ENCODE measurements at regions not wholly inside any gene's neighbourhood (a gene's known extent, or its start where the extent isn't known, plus 50 kb on each side); places are given as distances from the start of the nearest gene placed in this dataset.

- no peak overlapping the region for H3K4me2 ChIP-seq (ENCODE audit: insufficient read depth, low read length)
- H3K79me2 ChIP-seq (ENCODE audit: insufficient read depth, low read length): no peaks in the 10 kb centered on the region
- H4K20me1 ChIP-seq (ENCODE audit: insufficient read depth, low read length): no peaks in the 10 kb centered on the region
- no peaks in the 10 kb centered on the region for H3K9me3 ChIP-seq (ENCODE audit: low read depth, low read length)
- no peak for TF ChIP-seq CTCF (IDR thresholded peaks at IDR 0.05; ENCODE audit: extremely low read depth, low read depth, low read length)
- no peak overlapping the region for H3K27ac ChIP-seq (ENCODE audit: low read depth, low read length)
- peaks cover 2% of the 10 kb centered on the region for H3K4me1 ChIP-seq (ENCODE audit: insufficient read depth, low read length)
- no peaks in the 10 kb centered on the region for H3K36me3 ChIP-seq (ENCODE audit: insufficient read depth, low read length)
- H2AFZ ChIP-seq (ENCODE audit: low read length): no peak overlapping the region
- no peak overlapping the region for H3K4me3 ChIP-seq (ENCODE audit: insufficient read depth, low read length)
- no peaks in the 10 kb centered on the region for H3K27me3 ChIP-seq (ENCODE audit: insufficient read depth, low read length)
- no peak for DNase-seq (ENCODE audit: insufficient read length, low spot score, missing footprints)
These were observed 495.7 kb upstream of the TCF4 start for GRCh38 chr18:56083523-56084287.

GRCh38 chr18:56083097-56083521 lies 495.1 kb upstream of the TCF4 start:
- no peaks in the 10 kb centered on the region for H4K20me1 ChIP-seq (ENCODE audit: insufficient read depth, low read length)
- H2AFZ ChIP-seq (ENCODE audit: low read length): peak overlapping the region; percentile 48
- no peaks in the 10 kb centered on the region for H3K27me3 ChIP-seq (ENCODE audit: insufficient read depth, low read length)
- DNase-seq (ENCODE audit: insufficient read length, low spot score, missing footprints): no peak
- no peaks in the 10 kb centered on the region for H3K36me3 ChIP-seq (ENCODE audit: insufficient read depth, low read length)
- H3K4me1 ChIP-seq (ENCODE audit: insufficient read depth, low read length): peaks cover 2% of the 10 kb centered on the region
- no peak overlapping the region for H3K27ac ChIP-seq (ENCODE audit: low read depth, low read length)
- no peaks in the 10 kb centered on the region for H3K79me2 ChIP-seq (ENCODE audit: insufficient read depth, low read length)
- H3K9me3 ChIP-seq (ENCODE audit: low read depth, low read length): no peaks in the 10 kb centered on the region
- no peak overlapping the region for H3K4me3 ChIP-seq (ENCODE audit: insufficient read depth, low read length)
- TF ChIP-seq CTCF (IDR thresholded peaks at IDR 0.05; ENCODE audit: extremely low read depth, low read depth, low read length): no peak
- no peak overlapping the region for H3K4me2 ChIP-seq (ENCODE audit: insufficient read depth, low read length)

GRCh38 chr18:56076723-56077122 lies 488.7 kb upstream of the TCF4 start:
- H3K36me3 ChIP-seq (ENCODE audit: insufficient read depth, low read length): no peaks in the 10 kb centered on the region
- H3K9me3 ChIP-seq (ENCODE audit: low read depth, low read length): no peaks in the 10 kb centered on the region
- H2AFZ ChIP-seq (ENCODE audit: low read length): no peak overlapping the region
- H4K20me1 ChIP-seq (ENCODE audit: insufficient read depth, low read length): no peaks in the 10 kb centered on the region
- no peak overlapping the region for H3K4me3 ChIP-seq (ENCODE audit: insufficient read depth, low read length)
- no peaks in the 10 kb centered on the region for H3K4me1 ChIP-seq (ENCODE audit: insufficient read depth, low read length)
- no peak for DNase-seq (ENCODE audit: insufficient read length, low spot score, missing footprints)
- no peak overlapping the region for H3K4me2 ChIP-seq (ENCODE audit: insufficient read depth, low read length)
- no peaks in the 10 kb centered on the region for H3K27me3 ChIP-seq (ENCODE audit: insufficient read depth, low read length)
- no peak overlapping the region for H3K27ac ChIP-seq (ENCODE audit: low read depth, low read length)
- TF ChIP-seq CTCF (IDR thresholded peaks at IDR 0.05; ENCODE audit: extremely low read depth, low read depth, low read length): no peak
- H3K79me2 ChIP-seq (ENCODE audit: insufficient read depth, low read length): no peaks in the 10 kb centered on the region

GRCh38 chr18:56068701-56069100 lies 480.7 kb upstream of the TCF4 start:
- no peaks in the 10 kb centered on the region for H3K36me3 ChIP-seq (ENCODE audit: insufficient read depth, low read length)
- H3K4me1 ChIP-seq (ENCODE audit: insufficient read depth, low read length): peaks cover 14% of the 10 kb centered on the region
- H3K4me2 ChIP-seq (ENCODE audit: insufficient read depth, low read length): peak overlapping the region; percentile 28
- H3K4me3 ChIP-seq (ENCODE audit: insufficient read depth, low read length): no peak overlapping the region
- no peaks in the 10 kb centered on the region for H3K79me2 ChIP-seq (ENCODE audit: insufficient read depth, low read length)
- no peak for TF ChIP-seq CTCF (IDR thresholded peaks at IDR 0.05; ENCODE audit: extremely low read depth, low read depth, low read length)
- no peaks in the 10 kb centered on the region for H4K20me1 ChIP-seq (ENCODE audit: insufficient read depth, low read length)
- no peak for DNase-seq (ENCODE audit: insufficient read length, low spot score, missing footprints)
- H3K27ac ChIP-seq (ENCODE audit: low read depth, low read length): no peak overlapping the region
- no peaks in the 10 kb centered on the region for H3K27me3 ChIP-seq (ENCODE audit: insufficient read depth, low read length)
- H2AFZ ChIP-seq (ENCODE audit: low read length): peak overlapping the region; percentile 26
- no peaks in the 10 kb centered on the region for H3K9me3 ChIP-seq (ENCODE audit: low read depth, low read length)

Measured in osteoblast (primary cell).